Activated CD4-positive, alpha-beta memory T cell treated with anti-CD3 and anti-CD28 coated beads, Interleukin-2, amount 10 ng/mL, durations not matched to agents 7 days and 5 days (primary cell): ENCODE measurements at regions not wholly inside any gene's neighbourhood (a gene's known extent, or its start where the extent isn't known, plus 50 kb on each side); places are given as distances from the start of the nearest gene placed in this dataset.

Experiments
- CTCF ChIA-PET: fragments of 350-600 bp; sonication (Branson Sonifier 250); formaldehyde crosslinking; loops from one replicate; lab custom pipeline; 2021; ENCODE audit warnings: antibody characterized with exemption, inconsistent platforms; lab: Charles Lee
- POLR2A ChIA-PET: fragments of 350-600 bp; sonication (Branson Sonifier 250); formaldehyde crosslinking; loops from one replicate; lab custom pipeline; 2021; ENCODE audit warnings: antibody characterized with exemption; lab: Charles Lee
- DNase-seq: peaks from one replicate; pipeline ENCODE4 v3.0.0-alpha.2; 2020
- H3K27ac Mint-ChIP-seq: one replicate; pipeline ENCODE4 v1.8.0; 2021; ENCODE audit warnings: mild to moderate bottlenecking, mixed read lengths
- H3K27me3 Mint-ChIP-seq: one replicate; pipeline ENCODE4 v1.8.0; 2021; ENCODE audit warnings: mixed read lengths
- H3K36me3 Mint-ChIP-seq: one replicate; pipeline ENCODE4 v1.8.0; 2021; ENCODE audit warnings: low read depth, mixed read lengths
- H3K4me1 Mint-ChIP-seq: one replicate; pipeline ENCODE4 v1.8.0; 2021; ENCODE audit warnings: mixed read lengths
- H3K4me3 Mint-ChIP-seq: one replicate; pipeline ENCODE4 v1.8.0; 2021; ENCODE audit warnings: mild to moderate bottlenecking, mixed read lengths
- H3K9me3 Mint-ChIP-seq: one replicate; pipeline ENCODE4 v1.8.0; 2021; ENCODE audit warnings: mixed read lengths

DNA sequence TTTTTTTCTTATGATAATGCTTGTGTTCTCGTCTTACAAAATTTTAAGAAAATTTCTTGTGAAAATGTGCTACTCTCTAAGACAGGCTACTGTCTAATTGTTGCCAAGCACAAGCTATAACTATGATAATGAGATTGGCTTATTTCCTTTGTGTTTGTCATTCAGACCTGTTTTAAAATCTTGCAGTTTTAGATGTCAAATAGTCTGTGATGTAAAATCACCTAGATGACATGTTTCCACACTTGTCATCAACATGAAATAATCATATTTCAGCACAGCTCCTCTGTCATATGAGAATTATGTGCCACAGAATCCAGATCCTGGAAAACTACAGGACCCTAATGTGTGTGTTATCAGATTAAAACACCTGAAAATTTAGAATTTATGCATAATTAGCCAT, 539.7 kb downstream of the USP25 start:
- Mint-ChIP-seq H3K27me3 (no peaks in the 10 kb centered on the region), H3K4me3 (no peak overlapping the region), H3K27ac (no peak overlapping the region), H3K9me3 (no peaks in the 10 kb centered on the region), H3K36me3 (no peaks in the 10 kb centered on the region), H3K4me1 (no peaks in the 10 kb centered on the region)
- ChIA-PET CTCF (no interaction called here), POLR2A (no interaction called here)
- DNase-seq: no peak

DNA sequence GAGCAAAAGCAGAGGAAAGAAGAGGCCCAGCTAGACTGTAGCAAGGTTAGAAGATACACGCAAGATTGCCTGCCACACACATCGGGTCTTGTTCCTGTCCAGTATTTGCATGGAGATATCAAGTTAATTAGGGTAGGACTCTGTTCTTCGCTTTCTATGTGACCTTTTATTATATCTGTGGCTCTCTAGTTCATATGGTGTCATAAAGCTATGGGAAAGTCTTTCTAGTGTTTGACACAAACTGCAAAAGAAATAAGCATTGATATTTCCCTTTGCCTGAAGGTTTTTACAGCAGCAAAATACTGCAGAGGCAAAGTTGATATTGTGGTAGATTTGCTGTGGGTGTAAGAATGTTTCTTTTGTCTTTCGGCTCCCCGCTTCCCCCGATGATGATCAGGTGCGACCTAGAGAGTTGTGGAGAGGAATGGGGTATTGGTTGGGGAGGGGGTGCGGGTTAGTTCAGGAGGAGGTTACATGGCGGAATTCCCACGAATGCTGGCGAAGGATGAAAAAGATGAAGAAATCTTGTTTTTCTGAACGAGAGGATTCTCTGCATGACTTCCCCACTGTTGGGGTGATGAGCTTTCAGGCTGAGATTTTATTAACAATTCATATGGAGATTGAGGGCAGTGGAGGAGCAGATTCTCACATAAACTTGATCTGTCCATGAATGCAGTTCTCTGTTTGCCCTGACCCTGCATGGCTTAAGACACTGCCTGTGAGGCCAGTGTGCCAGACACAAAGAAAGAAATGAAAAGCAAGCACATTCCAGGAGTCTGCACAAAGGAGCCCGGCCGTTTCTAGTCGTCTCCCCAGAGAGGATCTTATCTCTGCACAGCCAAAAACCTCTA, 550.2 kb downstream of the USP25 start:
- no peaks in the 10 kb centered on the region for H3K4me1 Mint-ChIP-seq
- ChIA-PET POLR2A (no interaction called here), CTCF (no interaction called here)
- no peaks in the 10 kb centered on the region for H3K36me3 Mint-ChIP-seq
- H3K4me3 Mint-ChIP-seq: no peak overlapping the region
- no peaks in the 10 kb centered on the region for H3K9me3 Mint-ChIP-seq
- no peak for DNase-seq
- no peak overlapping the region for H3K27ac Mint-ChIP-seq
- H3K27me3 Mint-ChIP-seq: no peaks in the 10 kb centered on the region

DNA sequence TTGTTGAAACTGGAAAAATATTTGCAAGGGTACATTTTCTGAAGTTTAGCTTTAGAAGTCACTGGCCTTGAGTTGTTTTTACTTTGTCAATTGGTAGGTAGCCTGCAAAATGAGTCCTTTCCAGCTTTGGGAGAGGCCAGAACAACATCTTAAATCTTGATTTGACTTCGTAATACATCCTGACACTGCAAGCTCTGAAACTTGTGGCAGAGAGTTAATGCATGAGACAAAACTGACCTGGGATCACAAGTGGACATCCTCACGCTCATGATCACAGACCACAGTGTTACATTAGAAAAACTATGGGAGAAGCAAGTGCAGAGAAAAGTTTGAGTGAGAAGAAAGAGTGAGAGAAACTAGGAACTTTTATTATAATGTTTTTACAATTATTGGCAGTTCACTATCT, 550.9 kb downstream of the USP25 start:
- Mint-ChIP-seq H3K27ac (no peak overlapping the region), H3K27me3 (no peaks in the 10 kb centered on the region), H3K4me3 (no peak overlapping the region), H3K36me3 (no peaks in the 10 kb centered on the region), H3K4me1 (no peaks in the 10 kb centered on the region), H3K9me3 (no peaks in the 10 kb centered on the region)
- no peak for DNase-seq
- ChIA-PET POLR2A (no interaction called here), CTCF (no interaction called here)

DNA sequence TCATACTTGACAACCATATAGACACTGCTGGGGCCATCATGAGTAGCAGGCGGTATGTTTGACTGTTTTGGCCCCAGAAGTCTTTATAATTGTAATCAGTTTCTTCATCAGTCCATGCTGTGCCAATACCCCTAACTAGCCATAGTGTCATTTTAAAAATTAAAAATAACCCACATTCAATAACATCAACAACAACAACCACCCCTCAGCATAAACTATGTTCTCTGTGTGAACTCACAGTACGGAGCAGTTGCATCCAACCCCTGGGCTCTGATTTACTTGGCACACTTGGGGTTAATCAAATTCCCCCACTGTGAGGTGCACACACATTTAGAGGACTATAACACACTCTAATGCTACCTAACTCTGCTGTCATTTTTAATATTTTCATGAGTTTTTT, 553.7 kb downstream of the USP25 start:
- ChIA-PET CTCF (no interaction called here), POLR2A (no interaction called here)
- Mint-ChIP-seq H3K27me3 (no peaks in the 10 kb centered on the region), H3K4me1 (no peaks in the 10 kb centered on the region), H3K9me3 (no peaks in the 10 kb centered on the region), H3K4me3 (no peak overlapping the region), H3K27ac (no peak overlapping the region), H3K36me3 (no peaks in the 10 kb centered on the region)
- no peak for DNase-seq

DNA sequence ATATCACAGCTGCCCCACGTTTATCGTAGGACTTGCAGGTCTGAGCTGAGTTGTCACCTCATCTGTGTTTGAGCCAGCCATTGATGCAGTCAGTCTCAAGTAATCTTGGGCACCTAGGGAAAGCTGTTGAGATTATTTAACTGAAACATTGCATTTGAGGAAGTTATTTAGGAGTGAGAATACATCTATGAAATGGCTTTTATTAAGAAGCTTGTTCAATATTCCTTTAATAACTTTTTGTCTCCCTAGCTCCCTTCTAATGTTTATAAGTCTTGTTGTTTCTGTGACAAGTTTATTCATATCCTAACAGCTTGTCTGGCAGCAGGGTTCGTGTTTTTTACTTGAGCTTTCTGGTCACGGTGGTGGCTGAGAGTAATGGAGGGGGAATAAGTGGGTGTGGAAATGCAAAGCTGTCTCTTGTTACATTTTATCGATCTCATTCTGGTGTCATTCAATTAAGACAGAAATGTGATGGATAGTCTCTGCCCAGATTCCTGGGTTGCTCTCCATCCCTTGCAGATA, 555.9 kb downstream of the USP25 start:
- H3K4me1 Mint-ChIP-seq: no peaks in the 10 kb centered on the region
- H3K27me3 Mint-ChIP-seq: no peaks in the 10 kb centered on the region
- POLR2A ChIA-PET: no interaction called here
- no peaks in the 10 kb centered on the region for H3K9me3 Mint-ChIP-seq
- no peaks in the 10 kb centered on the region for H3K36me3 Mint-ChIP-seq
- CTCF ChIA-PET: no interaction called here
- no peak for DNase-seq
- no peak overlapping the region for H3K27ac Mint-ChIP-seq
- H3K4me3 Mint-ChIP-seq: no peak overlapping the region

DNA sequence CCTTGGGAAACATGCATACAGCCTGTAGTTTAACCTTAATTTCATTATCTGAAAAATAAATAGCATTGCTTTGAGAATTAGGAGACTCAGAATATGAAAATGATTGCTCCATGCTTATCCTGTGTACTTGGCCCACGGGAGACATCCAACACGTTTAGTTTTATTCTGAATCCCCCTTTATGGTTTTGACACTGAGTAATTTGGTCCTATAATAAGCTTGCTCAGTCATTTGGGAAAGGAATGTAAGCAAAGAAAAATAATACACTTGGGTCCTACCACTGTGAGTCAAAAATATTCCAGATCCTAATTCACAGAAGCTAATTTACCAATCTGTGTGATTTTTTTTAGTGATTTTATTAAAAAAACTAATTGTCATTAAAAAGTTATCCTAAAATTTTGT, 557.3 kb downstream of the USP25 start:
- CTCF ChIA-PET: no interaction called here
- Mint-ChIP-seq H3K36me3 (no peaks in the 10 kb centered on the region), H3K4me3 (no peak overlapping the region), H3K9me3 (no peaks in the 10 kb centered on the region), H3K4me1 (no peaks in the 10 kb centered on the region), H3K27ac (no peak overlapping the region), H3K27me3 (no peaks in the 10 kb centered on the region)
- no peak for DNase-seq
- POLR2A ChIA-PET: no interaction called here

DNA sequence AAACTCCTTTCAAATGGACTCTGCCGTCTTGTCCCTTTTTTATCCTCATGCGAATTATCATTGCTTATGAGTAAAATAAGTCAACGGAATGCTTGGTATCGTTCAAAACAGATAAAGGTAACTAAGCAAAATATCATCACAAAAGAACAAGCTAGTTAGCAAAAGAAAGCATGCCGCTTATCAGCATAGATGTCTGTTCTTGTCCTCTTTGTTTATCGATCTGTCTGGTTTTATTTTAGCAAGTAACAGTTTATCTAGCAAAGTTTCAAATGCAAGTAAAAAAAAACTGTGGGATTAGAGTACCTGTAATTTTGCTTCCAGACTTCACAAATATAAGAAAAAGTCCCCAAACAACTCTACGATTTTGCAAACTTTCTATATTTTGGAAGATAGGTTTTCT, 561.5 kb downstream of the USP25 start:
- DNase-seq: no peak
- Mint-ChIP-seq H3K4me1 (no peaks in the 10 kb centered on the region), H3K27ac (no peak overlapping the region), H3K9me3 (no peaks in the 10 kb centered on the region), H3K27me3 (no peaks in the 10 kb centered on the region), H3K4me3 (no peak overlapping the region), H3K36me3 (no peaks in the 10 kb centered on the region)
- CTCF ChIA-PET: no interaction called here
- POLR2A ChIA-PET: no interaction called here

DNA sequence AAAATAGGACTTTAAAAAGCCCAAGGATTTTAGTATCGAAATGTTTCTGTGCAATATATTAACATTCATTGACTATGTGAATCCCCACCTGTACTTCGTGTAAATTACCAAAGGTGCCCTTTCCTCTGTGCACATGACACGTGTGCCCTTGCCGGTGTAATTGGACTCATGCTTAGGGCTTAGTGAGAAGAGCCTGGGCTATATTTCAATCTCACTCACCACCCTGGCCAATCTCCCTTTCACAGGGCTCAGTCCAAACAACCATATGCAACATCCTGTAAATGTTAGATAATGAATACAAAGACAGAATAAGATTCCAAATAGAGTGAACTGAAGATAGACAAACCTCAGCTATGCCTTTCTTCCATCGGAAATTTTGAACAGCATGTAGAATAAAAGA, 564.3 kb downstream of the USP25 start:
- POLR2A ChIA-PET: no interaction called here
- DNase-seq: no peak
- CTCF ChIA-PET: no interaction called here
- H3K4me3 Mint-ChIP-seq: no peak overlapping the region
- no peaks in the 10 kb centered on the region for H3K9me3 Mint-ChIP-seq
- no peak overlapping the region for H3K27ac Mint-ChIP-seq
- no peaks in the 10 kb centered on the region for H3K27me3 Mint-ChIP-seq
- no peaks in the 10 kb centered on the region for H3K4me1 Mint-ChIP-seq
- no peaks in the 10 kb centered on the region for H3K36me3 Mint-ChIP-seq

DNA sequence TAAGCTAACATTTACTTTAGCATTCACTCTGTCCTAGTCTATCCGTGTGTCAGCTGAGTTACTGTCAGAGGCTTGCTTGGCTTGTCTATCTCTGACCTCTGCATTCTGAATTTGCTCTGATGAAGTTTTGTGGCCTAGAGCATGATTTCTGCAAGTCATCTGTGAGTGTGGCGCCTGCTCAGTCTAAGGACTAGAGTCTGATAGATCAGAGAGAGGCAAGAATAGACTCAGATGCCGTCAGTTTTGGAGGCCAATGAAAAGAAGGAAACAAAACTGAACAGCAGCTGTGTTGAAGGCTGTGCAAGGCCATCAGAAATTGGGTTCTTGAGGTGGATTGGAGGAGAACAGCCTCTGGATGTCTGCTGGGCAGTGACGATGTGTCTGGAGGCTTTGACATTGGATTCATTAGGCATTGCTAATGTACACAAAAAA, 573.1 kb downstream of the USP25 start:
- Mint-ChIP-seq H3K27ac (no peak overlapping the region), H3K4me3 (no peak overlapping the region), H3K9me3 (no peaks in the 10 kb centered on the region), H3K4me1 (no peaks in the 10 kb centered on the region), H3K27me3 (no peaks in the 10 kb centered on the region), H3K36me3 (no peaks in the 10 kb centered on the region)
- CTCF ChIA-PET: no interaction called here
- POLR2A ChIA-PET: no interaction called here
- no peak for DNase-seq

DNA sequence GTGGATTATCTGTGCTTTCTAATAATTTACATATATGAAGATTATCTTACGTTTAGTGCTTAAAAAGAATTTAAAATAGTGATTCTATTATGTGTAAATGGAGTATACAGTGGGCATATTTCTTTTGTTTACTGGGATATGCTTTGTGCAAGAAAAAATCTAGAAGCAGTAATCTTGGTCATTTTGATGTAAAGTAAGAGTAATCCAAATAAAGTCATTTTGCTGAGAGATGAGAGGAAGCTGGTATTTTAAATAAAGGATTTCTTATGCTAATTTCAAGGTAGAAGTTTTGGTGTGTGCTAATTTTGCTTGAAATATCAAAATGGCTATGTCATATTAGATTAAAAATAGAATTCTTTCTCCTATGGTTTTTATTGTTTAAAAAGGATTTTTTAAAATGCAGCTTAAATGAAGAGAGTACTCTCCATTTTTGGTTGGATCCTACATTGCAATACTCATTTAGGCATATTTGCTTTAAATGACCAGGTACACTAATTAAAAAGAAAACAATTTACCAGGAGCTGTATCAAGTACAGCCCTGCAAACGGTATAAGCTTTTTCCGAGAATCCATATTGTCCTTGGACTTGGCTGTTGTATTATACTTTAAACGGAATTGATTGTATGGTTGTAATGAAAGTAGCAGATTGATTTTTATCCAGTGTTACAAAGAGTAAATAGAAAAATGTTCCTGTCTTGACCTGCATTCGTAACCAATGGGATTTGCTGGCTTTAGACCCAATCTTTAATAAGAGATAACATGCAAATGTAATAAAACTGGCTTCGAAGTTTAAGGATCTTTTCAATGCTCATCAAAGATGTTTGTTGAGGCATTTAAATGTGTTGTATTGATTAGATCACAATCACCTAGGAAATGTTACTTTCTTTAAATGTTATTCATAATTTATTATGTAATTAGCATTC, 574.7 kb downstream of the USP25 start:
- CTCF ChIA-PET: no interaction called here
- Mint-ChIP-seq H3K27ac (no peak overlapping the region), H3K27me3 (peaks cover 2% of the 10 kb centered on the region), H3K9me3 (no peaks in the 10 kb centered on the region), H3K4me3 (no peak overlapping the region), H3K4me1 (no peaks in the 10 kb centered on the region), H3K36me3 (no peaks in the 10 kb centered on the region)
- DNase-seq: no peak
- POLR2A ChIA-PET: no interaction called here

DNA sequence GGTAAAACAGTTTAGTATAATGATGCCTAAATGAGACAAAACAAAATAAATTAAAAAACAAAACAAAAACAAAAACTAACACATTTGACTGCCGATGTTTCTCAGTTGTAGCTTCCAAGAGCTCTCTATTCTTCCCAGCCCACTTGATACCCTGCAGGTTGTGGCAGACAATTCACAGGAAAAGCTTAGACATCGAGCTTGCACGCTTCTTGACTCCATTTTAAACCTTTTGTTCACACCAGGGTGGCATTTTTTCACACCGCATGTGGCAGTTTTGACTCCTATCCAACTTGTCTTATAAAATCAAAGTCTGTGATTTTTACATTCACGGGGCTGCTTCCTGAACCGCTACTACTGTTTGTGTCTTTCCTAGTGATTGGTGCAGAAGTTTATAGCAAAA, 575.9 kb downstream of the USP25 start:
- no peaks in the 10 kb centered on the region for H3K9me3 Mint-ChIP-seq
- H3K36me3 Mint-ChIP-seq: no peaks in the 10 kb centered on the region
- no peak overlapping the region for H3K27ac Mint-ChIP-seq
- POLR2A ChIA-PET: no interaction called here
- no peak overlapping the region for H3K4me3 Mint-ChIP-seq
- no peaks in the 10 kb centered on the region for H3K4me1 Mint-ChIP-seq
- H3K27me3 Mint-ChIP-seq: peaks cover 2% of the 10 kb centered on the region
- DNase-seq: no peak
- CTCF ChIA-PET: no interaction called here

DNA sequence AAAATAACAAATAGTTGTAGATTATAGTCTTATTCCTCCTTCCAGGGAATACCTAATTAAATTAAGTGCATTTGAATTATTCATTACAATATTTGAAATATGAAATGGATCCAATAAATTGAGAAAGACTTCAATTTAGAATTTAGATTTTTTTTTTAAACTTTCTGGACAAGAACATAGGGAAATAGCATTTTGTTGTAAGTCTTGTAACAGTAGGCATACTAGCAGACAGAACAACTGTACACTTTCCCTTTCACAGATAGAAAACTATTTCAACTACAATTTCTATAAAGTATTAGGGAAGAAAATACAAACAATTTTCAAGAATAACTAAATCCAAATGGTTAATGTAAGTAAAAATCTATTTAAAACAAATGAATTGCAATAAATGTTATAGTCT, 577.5 kb downstream of the USP25 start:
- ChIA-PET POLR2A (no interaction called here), CTCF (no interaction called here)
- Mint-ChIP-seq H3K9me3 (no peaks in the 10 kb centered on the region), H3K4me1 (no peaks in the 10 kb centered on the region), H3K27ac (no peak overlapping the region), H3K36me3 (no peaks in the 10 kb centered on the region), H3K27me3 (peaks cover 2% of the 10 kb centered on the region), H3K4me3 (no peak overlapping the region)
- DNase-seq: no peak

DNA sequence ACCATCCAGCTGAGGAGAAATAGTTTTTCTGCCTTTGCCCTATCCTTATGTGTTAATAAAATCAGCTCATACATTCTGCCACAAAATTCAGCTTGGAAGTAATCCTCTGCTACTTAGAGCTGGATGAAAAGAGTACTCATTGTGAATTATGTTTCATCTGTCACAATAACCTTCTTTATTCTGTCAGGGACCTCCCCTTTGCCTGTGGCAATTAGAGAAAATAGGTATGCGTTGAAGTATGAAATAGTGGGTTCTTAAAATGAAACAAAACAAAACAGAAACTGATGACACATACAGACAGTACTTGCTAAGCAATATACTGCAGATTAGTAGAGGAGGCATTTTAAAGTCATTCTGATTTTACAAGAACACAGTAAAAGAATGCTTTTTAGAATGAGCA, 578.5 kb downstream of the USP25 start:
- H3K36me3 Mint-ChIP-seq: no peaks in the 10 kb centered on the region

More for the DNA sequence above, 578.5 kb downstream of the USP25 start:
- CTCF ChIA-PET: no interaction called here
- Mint-ChIP-seq H3K4me1 (no peaks in the 10 kb centered on the region), H3K9me3 (no peaks in the 10 kb centered on the region), H3K27me3 (peaks cover 2% of the 10 kb centered on the region), H3K27ac (no peak overlapping the region), H3K4me3 (no peak overlapping the region)
- DNase-seq: no peak
- POLR2A ChIA-PET: no interaction called here
